ENCODE measurements at regions not wholly inside any gene's neighbourhood (a gene's known extent, or its start where the extent isn't known, plus 50 kb on each side); places are given as distances from the start of the nearest gene placed in this dataset.

DNA sequence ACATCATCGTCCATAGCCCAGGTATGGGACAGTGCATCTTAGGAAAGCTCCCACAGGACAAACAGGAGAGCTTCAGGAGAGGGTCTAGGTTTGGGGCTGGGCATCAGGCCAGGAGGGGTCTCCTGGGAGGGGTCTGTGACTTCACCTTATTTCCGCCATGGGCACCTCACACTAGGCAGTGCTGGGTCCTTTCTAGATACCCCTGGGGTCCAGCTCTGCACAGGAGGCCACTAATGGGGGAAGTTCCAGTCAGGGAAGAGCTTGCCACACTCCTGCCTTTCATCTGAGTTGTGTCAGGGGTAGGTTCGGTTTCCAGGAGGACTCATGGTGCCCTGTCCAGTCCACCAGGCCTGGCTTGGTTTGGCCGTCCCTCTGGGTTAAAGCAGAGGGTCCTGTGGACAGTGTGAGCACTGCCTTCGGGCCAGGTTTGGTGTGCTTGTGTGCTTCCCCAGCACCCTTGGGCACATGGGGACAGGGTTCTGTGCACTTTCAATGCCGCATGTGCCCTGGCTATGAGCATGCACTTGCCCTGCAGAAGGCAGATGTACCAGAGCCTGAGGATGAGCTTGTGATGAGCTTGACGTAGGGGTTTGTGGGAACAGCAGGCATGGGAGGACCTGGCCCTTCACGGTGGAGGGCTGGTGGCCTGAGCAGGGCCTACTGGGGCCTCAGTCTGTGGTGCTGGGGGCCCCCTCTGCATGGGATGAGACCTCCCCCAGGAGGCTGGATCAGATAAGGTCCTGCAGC, 377.7 kb upstream of the NUPR2 start:
- TF ChIP-seq, protein P1, sequence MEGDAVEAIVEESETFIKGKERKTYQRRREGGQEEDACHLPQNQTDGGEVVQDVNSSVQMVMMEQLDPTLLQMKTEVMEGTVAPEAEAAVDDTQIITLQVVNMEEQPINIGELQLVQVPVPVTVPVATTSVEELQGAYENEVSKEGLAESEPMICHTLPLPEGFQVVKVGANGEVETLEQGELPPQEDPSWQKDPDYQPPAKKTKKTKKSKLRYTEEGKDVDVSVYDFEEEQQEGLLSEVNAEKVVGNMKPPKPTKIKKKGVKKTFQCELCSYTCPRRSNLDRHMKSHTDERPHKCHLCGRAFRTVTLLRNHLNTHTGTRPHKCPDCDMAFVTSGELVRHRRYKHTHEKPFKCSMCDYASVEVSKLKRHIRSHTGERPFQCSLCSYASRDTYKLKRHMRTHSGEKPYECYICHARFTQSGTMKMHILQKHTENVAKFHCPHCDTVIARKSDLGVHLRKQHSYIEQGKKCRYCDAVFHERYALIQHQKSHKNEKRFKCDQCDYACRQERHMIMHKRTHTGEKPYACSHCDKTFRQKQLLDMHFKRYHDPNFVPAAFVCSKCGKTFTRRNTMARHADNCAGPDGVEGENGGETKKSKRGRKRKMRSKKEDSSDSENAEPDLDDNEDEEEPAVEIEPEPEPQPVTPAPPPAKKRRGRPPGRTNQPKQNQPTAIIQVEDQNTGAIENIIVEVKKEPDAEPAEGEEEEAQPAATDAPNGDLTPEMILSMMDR (conservative IDR thresholded peaks at IDR 0.05; ENCODE audit: low read length): no peak
- no peak for TF ChIP-seq EZH2phosphoT487 (IDR thresholded peaks at IDR 0.05; ENCODE audit: borderline replicate concordance, low read depth, low read length)

Measured in OCI-LY7 (cell line).